Activated CD4-positive, alpha-beta T cell treated with anti-CD3 and anti-CD28 coated beads, Interleukin-2, amount 10 ng/mL, durations not matched to agents 24 days and 14 days (primary cell): ENCODE measurements at regions not wholly inside any gene's neighbourhood (a gene's known extent, or its start where the extent isn't known, plus 50 kb on each side); places are given as distances from the start of the nearest gene placed in this dataset.

Experiments used
- DNase-seq: peaks from one replicate; pipeline ENCODE4 v3.0.0; 2022
- H3K27ac Mint-ChIP-seq: one replicate; pipeline ENCODE4 v1.8.0; 2022; ENCODE audit warnings: mild to moderate bottlenecking, mixed read lengths
- H3K27me3 Mint-ChIP-seq: one replicate; pipeline ENCODE4 v1.8.0; 2022; ENCODE audit warnings: mixed read lengths
- H3K36me3 Mint-ChIP-seq: one replicate; pipeline ENCODE4 v1.8.0; 2022; ENCODE audit warnings: low read depth, mild to moderate bottlenecking, mixed read lengths
- H3K4me1 Mint-ChIP-seq: one replicate; pipeline ENCODE4 v1.8.0; 2021; ENCODE audit warnings: mixed read lengths
- H3K4me3 Mint-ChIP-seq: one replicate; pipeline ENCODE4 v1.8.0; 2022; ENCODE audit warnings: mild to moderate bottlenecking, moderate library complexity, mixed read lengths
- H3K9me3 Mint-ChIP-seq: one replicate; pipeline ENCODE4 v1.8.0; 2021; ENCODE audit warnings: mixed read lengths
- intact Hi-C: fragments of 100-400 bp; cut with micrococcal nuclease; formaldehyde crosslinking; loops from one replicate; pipeline ENCODE4 v1.15.1; 2023

- intact Hi-C loops = no loop called here
- H3K36me3 Mint-ChIP-seq = no peaks in the 10 kb centered on the region
- H3K4me1 Mint-ChIP-seq = no peaks in the 10 kb centered on the region
Observed at GRCh38 chr21:41008974-41009373, 159.0 kb upstream of the BACE2 start.

GRCh38 chr21:41009398-41010100, 158.4 kb upstream of the BACE2 start:
- Mint-ChIP-seq H3K4me1 (no peaks in the 10 kb centered on the region), H3K27ac (no peak overlapping the region), H3K9me3 (no peaks in the 10 kb centered on the region), H3K36me3 (no peaks in the 10 kb centered on the region), H3K4me3 (no peak overlapping the region), H3K27me3 (no peaks in the 10 kb centered on the region)
- DNase-seq = no peak
- intact Hi-C loops = no loop called here

More at GRCh38 chr21:41008974-41009373, 159.0 kb upstream of the BACE2 start:
- H3K9me3 Mint-ChIP-seq = no peaks in the 10 kb centered on the region
- no peak overlapping the region for H3K27ac Mint-ChIP-seq
- no peaks in the 10 kb centered on the region for H3K27me3 Mint-ChIP-seq
- DNase-seq = no peak
- H3K4me3 Mint-ChIP-seq = no peak overlapping the region

GRCh38 chr21:41010101-41010435, 157.9 kb upstream of the BACE2 start:
- H3K9me3 Mint-ChIP-seq = no peaks in the 10 kb centered on the region
- H3K27ac Mint-ChIP-seq = no peak overlapping the region

GRCh38 chr21:41011098-41011731, 156.7 kb upstream of the BACE2 start:
- Mint-ChIP-seq H3K9me3 (no peaks in the 10 kb centered on the region), H3K27ac (no peak overlapping the region), H3K4me3 (no peak overlapping the region), H3K27me3 (no peaks in the 10 kb centered on the region), H3K36me3 (no peaks in the 10 kb centered on the region), H3K4me1 (no peaks in the 10 kb centered on the region)
- DNase-seq = no peak
- intact Hi-C loops = no loop called here

More at GRCh38 chr21:41010101-41010435, 157.9 kb upstream of the BACE2 start:
- Mint-ChIP-seq H3K4me1 (no peaks in the 10 kb centered on the region), H3K36me3 (no peaks in the 10 kb centered on the region), H3K27me3 (no peaks in the 10 kb centered on the region), H3K4me3 (no peak overlapping the region)
- intact Hi-C loops = no loop called here
- no peak for DNase-seq

- no peaks in the 10 kb centered on the region for H3K27me3 Mint-ChIP-seq
- H3K27ac Mint-ChIP-seq = no peak overlapping the region
- no peaks in the 10 kb centered on the region for H3K4me1 Mint-ChIP-seq
- no peaks in the 10 kb centered on the region for H3K36me3 Mint-ChIP-seq
- no peak overlapping the region for H3K4me3 Mint-ChIP-seq
- intact Hi-C loops = no loop called here
- DNase-seq = peak; percentile 39
- H3K9me3 Mint-ChIP-seq = no peaks in the 10 kb centered on the region
Observed at GRCh38 chr21:41011951-41012366, 156.0 kb upstream of the BACE2 start.

GRCh38 chr21:41012425-41012824, 155.5 kb upstream of the BACE2 start:
- H3K4me1 Mint-ChIP-seq = no peaks in the 10 kb centered on the region

GRCh38 chr21:41016472-41016871, 151.5 kb upstream of the BACE2 start:
- Mint-ChIP-seq H3K36me3 (no peaks in the 10 kb centered on the region), H3K4me3 (no peak overlapping the region), H3K4me1 (no peaks in the 10 kb centered on the region), H3K9me3 (no peaks in the 10 kb centered on the region), H3K27ac (no peak overlapping the region), H3K27me3 (no peaks in the 10 kb centered on the region)
- intact Hi-C loops = no loop called here
- no peak for DNase-seq

More at GRCh38 chr21:41012425-41012824, 155.5 kb upstream of the BACE2 start:
- Mint-ChIP-seq H3K9me3 (no peaks in the 10 kb centered on the region), H3K27ac (no peak overlapping the region), H3K27me3 (no peaks in the 10 kb centered on the region), H3K36me3 (no peaks in the 10 kb centered on the region), H3K4me3 (no peak overlapping the region)
- no peak for DNase-seq
- intact Hi-C loops = no loop called here

- H3K4me3 Mint-ChIP-seq = no peak overlapping the region
- H3K27ac Mint-ChIP-seq = no peak overlapping the region
- no peaks in the 10 kb centered on the region for H3K27me3 Mint-ChIP-seq
- DNase-seq = no peak
- H3K36me3 Mint-ChIP-seq = no peaks in the 10 kb centered on the region
- H3K9me3 Mint-ChIP-seq = no peaks in the 10 kb centered on the region
- intact Hi-C loops = no loop called here
- no peaks in the 10 kb centered on the region for H3K4me1 Mint-ChIP-seq
Observed at GRCh38 chr21:41018431-41018830, 149.5 kb upstream of the BACE2 start.

- Mint-ChIP-seq H3K36me3 (no peaks in the 10 kb centered on the region), H3K27ac (no peak overlapping the region), H3K9me3 (no peaks in the 10 kb centered on the region), H3K27me3 (no peaks in the 10 kb centered on the region), H3K4me1 (no peaks in the 10 kb centered on the region), H3K4me3 (no peak overlapping the region)
- no peak for DNase-seq
- intact Hi-C loops = no loop called here
Observed at GRCh38 chr21:41023936-41024335, 144.0 kb upstream of the BACE2 start.

GRCh38 chr21:41024341-41024740, 143.6 kb upstream of the BACE2 start:
- intact Hi-C loops = no loop called here
- no peak overlapping the region for H3K27ac Mint-ChIP-seq
- no peaks in the 10 kb centered on the region for H3K9me3 Mint-ChIP-seq
- no peaks in the 10 kb centered on the region for H3K27me3 Mint-ChIP-seq
- H3K36me3 Mint-ChIP-seq = no peaks in the 10 kb centered on the region
- H3K4me1 Mint-ChIP-seq = no peaks in the 10 kb centered on the region
- no peak overlapping the region for H3K4me3 Mint-ChIP-seq
- DNase-seq = no peak

GRCh38 chr21:41024746-41025254, 143.2 kb upstream of the BACE2 start:
- H3K4me1 Mint-ChIP-seq = no peaks in the 10 kb centered on the region
- DNase-seq = no peak
- H3K4me3 Mint-ChIP-seq = no peak overlapping the region
- no peaks in the 10 kb centered on the region for H3K27me3 Mint-ChIP-seq
- H3K36me3 Mint-ChIP-seq = no peaks in the 10 kb centered on the region
- H3K27ac Mint-ChIP-seq = no peak overlapping the region
- H3K9me3 Mint-ChIP-seq = no peaks in the 10 kb centered on the region
- intact Hi-C loops = no loop called here

- DNase-seq = no peak
- H3K4me1 Mint-ChIP-seq = no peaks in the 10 kb centered on the region
- no peak overlapping the region for H3K4me3 Mint-ChIP-seq
- no peaks in the 10 kb centered on the region for H3K9me3 Mint-ChIP-seq
- intact Hi-C loops = no loop called here
- no peaks in the 10 kb centered on the region for H3K36me3 Mint-ChIP-seq
- H3K27me3 Mint-ChIP-seq = no peaks in the 10 kb centered on the region
- no peak overlapping the region for H3K27ac Mint-ChIP-seq
Observed at GRCh38 chr21:41029571-41029970, 138.4 kb upstream of the BACE2 start.

GRCh38 chr21:41031701-41032220, 136.2 kb upstream of the BACE2 start:
- no peak for DNase-seq
- H3K9me3 Mint-ChIP-seq = no peaks in the 10 kb centered on the region
- H3K27ac Mint-ChIP-seq = no peak overlapping the region
- no peak overlapping the region for H3K4me3 Mint-ChIP-seq
- no peaks in the 10 kb centered on the region for H3K27me3 Mint-ChIP-seq
- H3K36me3 Mint-ChIP-seq = no peaks in the 10 kb centered on the region
- no peaks in the 10 kb centered on the region for H3K4me1 Mint-ChIP-seq
- intact Hi-C loops = no loop called here

GRCh38 chr21:41032541-41032940, 135.4 kb upstream of the BACE2 start:
- no peak for DNase-seq
- Mint-ChIP-seq H3K9me3 (no peaks in the 10 kb centered on the region), H3K4me1 (no peaks in the 10 kb centered on the region), H3K36me3 (no peaks in the 10 kb centered on the region), H3K27ac (no peak overlapping the region), H3K4me3 (no peak overlapping the region), H3K27me3 (no peaks in the 10 kb centered on the region)
- intact Hi-C loops = no loop called here
